ENCODE measurements at regions not wholly inside any gene's neighbourhood (a gene's known extent, or its start where the extent isn't known, plus 50 kb on each side); places are given as distances from the start of the nearest gene placed in this dataset.

- H3K4me3 Mint-ChIP-seq (ENCODE audit: low read depth): no peak overlapping the region
- no peaks in the 10 kb centered on the region for H3K9me3 Mint-ChIP-seq (ENCODE audit: low read depth)
- no peak for TF ChIP-seq CTCF (IDR thresholded peaks at IDR 0.05; ENCODE audit: unreplicated experiment)
- H3K27me3 Mint-ChIP-seq: peaks cover 20% of the 10 kb centered on the region
- H3K36me3 Mint-ChIP-seq (ENCODE audit: insufficient read depth): no peaks in the 10 kb centered on the region
- DNase-seq (ENCODE audit: low spot score, unreplicated experiment): no peak
- H3K4me1 Mint-ChIP-seq (ENCODE audit: low read depth): no peaks in the 10 kb centered on the region
- no peak overlapping the region for H3K27ac Mint-ChIP-seq
These were observed 289.4 kb upstream of the TLE3 start for GRCh38 chr15:70387081-70387480.

- H3K36me3 Mint-ChIP-seq (ENCODE audit: insufficient read depth): no peaks in the 10 kb centered on the region
- H3K27me3 Mint-ChIP-seq: peaks cover 23% of the 10 kb centered on the region
- no peak for TF ChIP-seq CTCF (IDR thresholded peaks at IDR 0.05; ENCODE audit: unreplicated experiment)
- no peaks in the 10 kb centered on the region for H3K4me1 Mint-ChIP-seq (ENCODE audit: low read depth)
- no peak for DNase-seq (ENCODE audit: low spot score, unreplicated experiment)
- H3K27ac Mint-ChIP-seq: no peak overlapping the region
- no peaks in the 10 kb centered on the region for H3K9me3 Mint-ChIP-seq (ENCODE audit: low read depth)
- no peak overlapping the region for H3K4me3 Mint-ChIP-seq (ENCODE audit: low read depth)
These were observed 288.0 kb upstream of the TLE3 start for GRCh38 chr15:70385711-70386110.

GRCh38 chr15:70385052-70385451, 287.3 kb upstream of the TLE3 start:
- TF ChIP-seq CTCF (IDR thresholded peaks at IDR 0.05; ENCODE audit: unreplicated experiment): no peak
- no peak overlapping the region for H3K27ac Mint-ChIP-seq
- no peak overlapping the region for H3K4me3 Mint-ChIP-seq (ENCODE audit: low read depth)
- peaks cover 23% of the 10 kb centered on the region for H3K27me3 Mint-ChIP-seq
- H3K36me3 Mint-ChIP-seq (ENCODE audit: insufficient read depth): no peaks in the 10 kb centered on the region
- peaks cover 3% of the 10 kb centered on the region for H3K4me1 Mint-ChIP-seq (ENCODE audit: low read depth)
- no peaks in the 10 kb centered on the region for H3K9me3 Mint-ChIP-seq (ENCODE audit: low read depth)
- DNase-seq (ENCODE audit: low spot score, unreplicated experiment): no peak

- no peak for TF ChIP-seq CTCF (IDR thresholded peaks at IDR 0.05; ENCODE audit: unreplicated experiment)
- Mint-ChIP-seq H3K36me3 (ENCODE audit: insufficient read depth) (no peaks in the 10 kb centered on the region), H3K27ac (no peak overlapping the region), H3K4me3 (ENCODE audit: low read depth) (no peak overlapping the region), H3K4me1 (ENCODE audit: low read depth) (peaks cover 3% of the 10 kb centered on the region), H3K9me3 (ENCODE audit: low read depth) (no peaks in the 10 kb centered on the region), H3K27me3 (peaks cover 28% of the 10 kb centered on the region)
- DNase-seq (ENCODE audit: low spot score, unreplicated experiment): no peak
These were observed 286.1 kb upstream of the TLE3 start for GRCh38 chr15:70383856-70384255.

GRCh38 chr15:70382762-70383458, 285.2 kb upstream of the TLE3 start:
- no peak for TF ChIP-seq CTCF (IDR thresholded peaks at IDR 0.05; ENCODE audit: unreplicated experiment)
- Mint-ChIP-seq H3K4me1 (ENCODE audit: low read depth) (peaks cover 3% of the 10 kb centered on the region), H3K4me3 (ENCODE audit: low read depth) (no peak overlapping the region), H3K36me3 (ENCODE audit: insufficient read depth) (no peaks in the 10 kb centered on the region), H3K9me3 (ENCODE audit: low read depth) (no peaks in the 10 kb centered on the region), H3K27me3 (peaks cover 27% of the 10 kb centered on the region), H3K27ac (no peak overlapping the region)
- DNase-seq (ENCODE audit: low spot score, unreplicated experiment): no peak

All from progenitor cell of endocrine pancreas (in vitro differentiated cells).